ENCODE measurements at regions not wholly inside any gene's neighbourhood (a gene's known extent, or its start where the extent isn't known, plus 50 kb on each side); places are given as distances from the start of the nearest gene placed in this dataset.

- no peak for DNase-seq (ENCODE audit: low read depth in 4 of 4, low spot score in 2 of 4)
These were observed 167.3 kb upstream of the AKIRIN2 start for GRCh38 chr6:87869064-87869905.

DNA sequence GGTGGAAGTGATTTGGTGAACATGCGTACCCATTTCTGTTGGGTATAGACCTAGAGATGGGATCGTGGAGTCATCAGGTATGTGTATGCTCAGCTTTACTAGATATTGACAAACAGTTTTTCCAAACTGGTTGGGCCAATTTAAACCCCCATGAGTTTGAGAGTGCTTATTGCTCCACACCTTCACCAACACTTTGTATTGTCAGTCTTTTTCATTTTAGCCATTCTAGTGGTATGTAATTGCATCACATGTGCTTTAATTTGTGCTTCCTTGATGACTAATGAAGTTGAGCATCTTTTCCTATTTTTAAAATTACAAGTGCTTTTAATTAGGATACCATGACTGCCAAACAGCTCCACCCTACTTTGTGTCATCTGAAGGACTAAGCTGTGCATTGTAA, 158.9 kb upstream of the AKIRIN2 start:
- DNase-seq (ENCODE audit: low read depth in 4 of 4, low spot score in 2 of 4), result no peak

DNA sequence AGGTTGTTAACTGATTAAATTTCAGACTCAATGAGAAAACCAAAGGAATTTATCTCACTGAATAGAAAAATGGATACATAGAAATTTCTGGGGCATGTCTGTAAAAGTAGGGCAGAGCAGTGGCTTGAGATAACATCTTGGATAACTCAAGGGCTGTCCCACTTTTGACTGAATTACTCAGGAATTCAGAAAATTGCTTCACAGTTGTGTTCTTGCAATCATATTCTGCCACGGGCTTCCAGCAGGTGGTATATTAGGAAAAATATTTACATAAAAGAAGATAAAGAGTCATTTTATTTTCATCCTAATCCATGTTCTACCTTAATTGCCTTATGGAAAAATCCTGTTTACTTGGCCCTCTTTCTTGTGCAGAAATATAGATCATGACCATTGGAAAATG, 156.4 kb upstream of the AKIRIN2 start:
- no peak for DNase-seq (ENCODE audit: low read depth in 4 of 4, low spot score in 2 of 4)

DNA sequence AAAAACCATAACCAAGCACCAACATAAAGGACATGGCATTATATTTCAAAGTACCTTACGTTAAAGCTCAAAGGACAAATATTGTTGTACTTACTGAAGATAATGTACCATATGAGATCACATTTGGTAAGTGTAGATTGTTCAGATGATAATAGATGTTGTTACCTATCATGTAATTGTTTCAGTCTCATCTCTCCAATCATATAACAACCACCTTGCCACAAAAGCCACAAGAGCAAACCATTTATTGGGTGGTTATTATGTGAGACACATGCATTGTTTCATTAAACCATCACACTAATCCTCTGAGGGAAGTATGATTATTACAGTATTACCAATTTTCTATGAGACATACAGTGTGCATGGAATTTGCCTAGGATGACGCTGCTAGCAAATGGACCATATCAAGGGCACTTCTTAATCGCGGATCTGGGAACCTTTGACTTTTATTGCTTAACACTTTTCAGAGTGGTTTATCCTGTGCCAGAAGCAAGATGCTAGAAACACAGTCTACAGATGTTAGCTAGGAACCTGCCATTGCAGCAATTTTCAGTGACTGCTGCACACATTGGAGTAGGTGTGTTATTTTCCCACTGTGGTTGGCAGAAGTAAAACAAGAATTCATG, 149.8 kb upstream of the AKIRIN2 start:
- no peak for DNase-seq (ENCODE audit: low read depth in 4 of 4, low spot score in 2 of 4)

GRCh38 chr6:87848616-87849015, 146.6 kb upstream of the AKIRIN2 start:
- DNase-seq (ENCODE audit: low read depth in 4 of 4, low spot score in 2 of 4), result no peak

DNA sequence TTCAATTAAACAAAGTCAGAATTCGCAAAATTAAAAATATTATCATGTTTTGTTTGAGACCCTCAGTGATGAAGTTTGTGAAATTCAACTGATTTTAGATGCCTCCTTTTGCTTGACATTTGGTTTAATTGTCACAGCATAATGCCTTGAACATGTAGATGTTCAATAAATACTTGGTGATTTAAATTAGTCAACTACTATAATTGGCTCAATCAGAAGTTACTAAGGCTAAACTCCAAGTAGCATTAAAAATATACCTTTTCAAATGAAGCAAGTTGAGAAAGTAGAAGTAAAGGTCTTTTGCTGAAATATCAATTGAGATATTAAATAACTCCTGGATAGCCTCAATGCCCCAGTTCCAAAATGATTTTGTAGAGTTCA, 145.8 kb upstream of the AKIRIN2 start:
- no peak for DNase-seq (ENCODE audit: low read depth in 4 of 4, low spot score in 2 of 4)

GRCh38 chr6:87847135-87847829, 145.2 kb upstream of the AKIRIN2 start:
- no peak for DNase-seq (ENCODE audit: low read depth in 4 of 4, low spot score in 2 of 4)

DNA sequence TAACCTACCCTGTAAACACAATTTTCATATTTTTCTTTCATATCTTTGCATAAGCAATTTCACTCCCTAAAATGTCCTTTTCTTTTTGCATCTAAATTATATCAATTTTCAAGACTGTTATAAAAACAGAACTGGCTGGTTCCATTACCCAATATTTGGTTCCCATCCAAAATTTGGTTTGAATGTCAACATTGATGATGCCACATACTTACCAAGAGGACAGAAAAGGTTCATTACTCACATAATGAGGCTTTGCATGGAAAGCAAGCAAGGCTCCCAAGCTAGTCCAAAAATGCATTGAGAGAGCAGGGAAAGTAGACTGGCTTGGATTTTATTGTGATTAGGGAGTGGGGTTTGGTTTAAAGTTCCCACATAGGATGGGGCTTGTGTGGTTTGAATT, 144.4 kb upstream of the AKIRIN2 start:
- no peak for DNase-seq (ENCODE audit: low read depth in 4 of 4, low spot score in 2 of 4)

GRCh38 chr6:87840324-87840723, 138.3 kb upstream of the AKIRIN2 start:
- no peak for DNase-seq (ENCODE audit: low read depth in 4 of 4, low spot score in 2 of 4)

DNA sequence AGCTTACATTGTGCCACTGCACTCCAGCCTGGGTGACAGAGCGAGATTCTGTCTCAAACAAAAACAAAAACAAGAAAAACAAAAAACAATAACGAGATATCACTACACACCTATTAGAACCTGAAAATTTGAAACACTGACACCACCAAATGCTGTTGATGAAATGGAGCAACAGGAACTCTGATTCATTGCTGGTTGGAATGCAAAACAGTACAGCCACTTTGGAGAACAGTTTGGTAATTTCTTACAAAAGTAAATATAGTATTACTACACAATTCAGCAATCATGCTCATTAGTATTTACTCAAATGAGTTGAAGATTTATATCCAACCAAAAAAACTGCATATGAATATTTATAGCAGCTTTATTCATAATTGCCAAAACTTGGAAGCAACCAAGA, 135.8 kb upstream of the AKIRIN2 start:
- DNase-seq (ENCODE audit: low read depth in 4 of 4, low spot score in 2 of 4), result no peak

DNA sequence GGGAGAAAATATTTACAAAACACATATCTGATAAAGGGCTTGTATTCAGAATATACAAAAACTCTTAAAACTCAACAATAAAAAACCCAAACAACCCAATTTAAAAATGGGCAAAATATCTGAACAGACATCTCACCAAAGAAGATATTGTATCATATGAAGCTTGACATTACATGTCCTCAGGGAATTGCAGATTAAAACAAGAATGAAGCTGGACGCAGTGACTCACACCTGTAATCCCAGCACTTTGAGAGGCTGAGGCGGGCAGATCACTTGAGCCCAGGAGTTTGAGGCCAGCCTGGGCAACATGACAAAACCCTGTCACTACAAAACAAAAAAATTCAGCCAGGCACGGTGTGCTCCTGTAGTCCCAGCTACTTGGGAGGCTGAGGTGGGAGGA, 135.4 kb upstream of the AKIRIN2 start:
- DNase-seq (ENCODE audit: low read depth in 4 of 4, low spot score in 2 of 4), result no peak

DNA sequence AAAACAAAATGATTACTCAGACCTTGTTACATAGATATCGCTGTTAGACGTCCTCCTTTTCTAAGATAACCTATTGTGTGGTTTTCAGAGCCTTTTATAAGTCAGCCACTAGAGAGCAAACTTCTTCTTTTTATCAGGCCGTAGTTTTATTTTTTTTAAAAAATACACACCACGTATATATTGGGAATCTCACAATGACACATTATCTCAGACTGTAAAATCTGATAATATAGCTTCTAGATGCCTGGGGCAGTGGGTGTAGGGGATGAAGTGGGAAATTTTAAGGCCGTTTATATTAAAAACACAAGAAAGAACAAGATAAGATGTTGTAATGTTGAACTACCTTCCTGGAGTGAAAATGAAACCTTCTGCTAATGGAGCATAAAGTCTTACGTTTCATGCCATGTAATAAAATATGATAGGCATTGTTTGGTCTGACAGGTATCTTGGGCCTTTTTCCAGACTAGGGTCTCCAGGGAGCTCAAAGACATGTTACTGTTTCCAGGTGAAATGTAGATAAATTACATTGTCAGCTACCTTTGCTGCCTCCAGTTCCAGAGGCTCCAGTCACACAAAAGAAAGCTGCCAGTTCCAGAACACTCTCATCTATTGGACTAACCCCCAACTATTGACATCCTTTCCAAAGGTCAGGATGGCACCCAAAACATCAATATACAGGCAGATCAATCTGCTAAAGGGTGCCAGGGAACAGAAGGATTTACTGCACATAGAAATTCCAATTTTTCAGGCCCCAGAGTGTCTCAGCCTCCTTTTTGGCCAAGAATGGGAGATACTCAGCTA, 130.2 kb upstream of the AKIRIN2 start:
- no peak for DNase-seq (ENCODE audit: low read depth in 4 of 4, low spot score in 2 of 4)

DNA sequence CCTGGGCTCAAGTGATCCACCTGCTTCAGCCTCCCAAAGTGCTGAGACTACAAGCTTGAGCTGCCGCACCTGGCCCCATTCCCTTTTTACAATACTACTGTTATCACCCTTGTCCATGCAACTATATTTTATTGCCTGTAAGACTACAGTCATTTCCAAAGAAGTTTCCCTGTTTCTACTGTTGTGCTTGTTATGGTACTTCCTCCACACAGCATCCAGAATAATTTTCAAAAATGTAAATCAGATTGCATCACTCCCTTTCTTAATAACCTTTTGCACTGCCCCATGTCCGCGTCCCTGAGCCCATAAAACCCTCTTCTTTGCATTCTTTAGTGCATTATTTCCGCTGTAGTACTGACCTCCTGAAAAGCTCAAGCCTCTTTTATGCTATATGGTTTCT, 128.9 kb upstream of the AKIRIN2 start:
- no peak for DNase-seq (ENCODE audit: low read depth in 4 of 4, low spot score in 2 of 4)

GRCh38 chr6:87829622-87830121, 127.6 kb upstream of the AKIRIN2 start:
- no peak for DNase-seq (ENCODE audit: low read depth in 4 of 4, low spot score in 2 of 4)

GRCh38 chr6:87828044-87828443, 126.0 kb upstream of the AKIRIN2 start:
- DNase-seq (ENCODE audit: low read depth in 4 of 4, low spot score in 2 of 4), result no peak

- DNase-seq (ENCODE audit: low read depth in 4 of 4, low spot score in 2 of 4), result no peak
These were observed 125.3 kb upstream of the AKIRIN2 start for GRCh38 chr6:87827346-87827745.

DNA sequence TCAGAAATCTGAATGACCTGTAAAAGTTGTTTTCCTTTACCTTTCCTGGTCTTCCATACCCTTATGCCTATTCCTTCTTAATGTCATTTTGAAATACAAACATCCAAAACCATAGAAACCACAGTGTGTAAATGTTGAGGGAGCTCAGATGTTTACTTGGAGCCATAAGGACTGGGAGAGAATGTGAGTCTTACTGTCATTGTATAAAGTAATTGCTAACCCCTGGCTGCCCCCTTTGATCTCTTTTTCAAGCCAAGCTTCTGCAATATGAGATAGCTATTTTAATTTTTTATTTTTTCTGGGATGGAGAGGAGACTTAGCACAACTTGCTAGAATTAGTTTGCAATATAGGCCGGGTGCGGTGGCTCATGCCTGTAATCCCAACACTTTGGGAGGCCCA, 124.4 kb upstream of the AKIRIN2 start:
- DNase-seq (ENCODE audit: low read depth in 4 of 4, low spot score in 2 of 4), result no peak

DNA sequence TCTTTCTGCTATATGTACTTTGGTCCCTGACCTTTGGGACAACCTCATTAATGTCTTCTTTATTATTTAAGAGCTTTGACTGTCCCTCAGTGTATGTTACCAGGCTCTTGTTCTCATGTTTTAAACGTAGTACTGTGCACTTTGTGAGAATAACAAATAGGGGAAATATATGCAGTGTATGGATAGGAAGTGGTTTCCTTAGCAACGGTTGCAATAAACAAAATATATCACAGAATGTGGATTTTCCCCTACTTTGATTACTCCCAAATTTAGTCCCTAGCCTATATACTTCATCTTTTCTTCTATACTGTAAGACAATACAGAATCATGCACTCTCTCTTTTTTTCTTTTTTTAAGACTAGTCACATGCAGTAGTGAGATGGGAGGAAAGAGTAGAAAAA, 123.8 kb upstream of the AKIRIN2 start:
- DNase-seq (ENCODE audit: low read depth in 4 of 4, low spot score in 2 of 4), result no peak

DNA sequence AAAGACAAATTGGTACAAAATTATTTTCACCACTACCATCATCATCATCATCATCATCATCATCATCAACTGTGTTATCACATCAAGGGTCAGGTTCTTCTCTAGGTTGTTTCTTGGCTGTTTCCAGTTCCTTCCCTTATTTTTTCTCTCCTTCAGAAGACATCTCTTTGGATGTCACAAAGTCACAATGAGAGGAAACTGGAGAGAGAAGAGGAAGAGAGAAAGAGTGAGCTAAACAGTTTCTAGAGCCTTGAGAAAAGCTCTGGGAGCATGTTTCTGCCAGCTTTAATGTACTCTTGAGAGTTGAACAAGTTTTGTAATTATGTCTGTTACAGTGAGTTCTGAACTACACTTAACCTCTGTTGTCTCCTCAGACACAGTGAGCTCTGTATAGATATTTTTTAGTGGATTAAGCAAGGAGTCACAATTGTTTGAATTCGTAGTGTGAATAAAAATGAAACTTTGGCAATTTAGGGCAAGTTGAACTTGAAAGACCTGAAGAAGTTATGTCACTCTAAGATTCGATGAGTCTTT, 123.0 kb upstream of the AKIRIN2 start:
- no peak for DNase-seq (ENCODE audit: low read depth in 4 of 4, low spot score in 2 of 4)

- no peak for DNase-seq (ENCODE audit: low read depth in 4 of 4, low spot score in 2 of 4)
These were observed 120.0 kb upstream of the AKIRIN2 start for GRCh38 chr6:87822011-87822410.

All from left renal cortex interstitium (tissue), 4 donors.